Parathyroid adenoma (tissue), 2 donors: ENCODE measurements at regions not wholly inside any gene's neighbourhood (a gene's known extent, or its start where the extent isn't known, plus 50 kb on each side); places are given as distances from the start of the nearest gene placed in this dataset.

Experiments used
- H2AFZ ChIP-seq: fragments of 300-600 bp; sonication (generic); one replicate; pipeline ENCODE4 v1.7.0; 2017; ENCODE audit warnings: antibody characterized with exemption, mild to moderate bottlenecking
- H3K27ac ChIP-seq: fragments of 300-600 bp; sonication (generic); one replicate; pipeline ENCODE4 v1.7.0; 2017
- H3K27me3 ChIP-seq: fragments of 300-600 bp; sonication (generic); one replicate; pipeline ENCODE4 v1.7.0; 2017; ENCODE audit warnings: low read length; ENCODE audit not compliant: control insufficient read depth, insufficient read depth
- H3K36me3 ChIP-seq: fragments of 300-600 bp; sonication (generic); one replicate; pipeline ENCODE4 v1.7.0; 2017; ENCODE audit warnings: low read length; ENCODE audit not compliant: control insufficient read depth, insufficient read depth
- H3K4me1 ChIP-seq: fragments of 300-600 bp; sonication (generic); one replicate; pipeline ENCODE4 v1.7.0; 2017; ENCODE audit warnings: control low read depth
- H3K4me2 ChIP-seq: fragments of 300-600 bp; sonication (generic); one replicate; pipeline ENCODE4 v1.7.0; 2017; ENCODE audit warnings: low read length
- H3K4me3 ChIP-seq: fragments of 300-600 bp; sonication (generic); one replicate; pipeline ENCODE4 v1.7.0; 2017; ENCODE audit warnings: low read depth, low read length
- H3K79me2 ChIP-seq: fragments of 300-600 bp; sonication (generic); one replicate; pipeline ENCODE4 v1.7.0; 2017; ENCODE audit warnings: control low read depth
- H3K9ac ChIP-seq: fragments of 300-600 bp; sonication (generic); one replicate; pipeline ENCODE4 v1.7.0; 2017; ENCODE audit warnings: mild to moderate bottlenecking
- H3K9me3 ChIP-seq: fragments of 300-600 bp; sonication (generic); one replicate; pipeline ENCODE4 v1.7.0; 2017; ENCODE audit warnings: low read length; ENCODE audit not compliant: control insufficient read depth
- TF ChIP-seq, protein P1 (sequence below): fragments of 300-600 bp; sonication (generic); IDR thresholded peaks from one replicate; pipeline ENCODE4 v1.7.0; 2017; ENCODE audit warnings: antibody characterized with exemption, mild to moderate bottlenecking
- donor health status: primary hyperparathyroidism.

DNA sequence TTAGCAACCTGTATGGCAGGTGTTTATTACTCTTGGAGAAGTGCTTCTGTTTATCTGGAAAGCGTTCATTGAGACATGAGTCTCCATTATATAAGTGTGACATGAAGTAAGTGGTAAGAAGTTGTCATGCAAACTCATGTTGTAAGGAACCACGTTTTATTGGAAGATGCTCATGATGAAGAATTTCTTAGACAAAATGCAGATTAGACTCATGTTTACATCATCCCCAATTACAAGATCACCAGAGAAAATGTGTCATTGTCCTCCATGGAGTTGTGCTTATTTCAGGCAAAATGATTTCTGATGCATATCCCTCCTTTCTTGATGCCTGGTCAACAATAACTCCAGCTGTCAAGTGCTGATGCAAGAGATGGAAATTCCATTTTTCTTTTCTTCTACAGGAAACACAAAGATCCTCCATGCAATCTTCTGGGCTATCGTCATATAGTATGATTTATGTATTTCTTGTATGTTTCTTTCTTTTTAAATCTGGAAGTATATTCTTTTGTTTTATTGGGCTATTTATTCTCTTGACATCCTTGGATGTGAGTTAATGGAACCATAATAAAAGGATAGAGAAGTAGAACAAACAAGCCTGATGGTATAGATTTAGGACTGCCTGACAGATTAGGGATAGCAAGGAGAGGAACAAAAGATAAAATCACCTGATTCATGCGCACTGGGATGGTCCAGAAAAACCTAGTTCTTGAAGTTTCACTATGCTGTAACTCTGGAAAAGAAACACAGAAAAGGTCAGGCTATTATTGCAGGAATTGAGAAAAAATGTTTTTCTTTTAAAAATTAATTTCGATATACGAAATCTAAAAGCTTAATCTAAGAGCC lies 50.7 kb upstream of the DIAPH3 start:
- TF ChIP-seq, protein P1, sequence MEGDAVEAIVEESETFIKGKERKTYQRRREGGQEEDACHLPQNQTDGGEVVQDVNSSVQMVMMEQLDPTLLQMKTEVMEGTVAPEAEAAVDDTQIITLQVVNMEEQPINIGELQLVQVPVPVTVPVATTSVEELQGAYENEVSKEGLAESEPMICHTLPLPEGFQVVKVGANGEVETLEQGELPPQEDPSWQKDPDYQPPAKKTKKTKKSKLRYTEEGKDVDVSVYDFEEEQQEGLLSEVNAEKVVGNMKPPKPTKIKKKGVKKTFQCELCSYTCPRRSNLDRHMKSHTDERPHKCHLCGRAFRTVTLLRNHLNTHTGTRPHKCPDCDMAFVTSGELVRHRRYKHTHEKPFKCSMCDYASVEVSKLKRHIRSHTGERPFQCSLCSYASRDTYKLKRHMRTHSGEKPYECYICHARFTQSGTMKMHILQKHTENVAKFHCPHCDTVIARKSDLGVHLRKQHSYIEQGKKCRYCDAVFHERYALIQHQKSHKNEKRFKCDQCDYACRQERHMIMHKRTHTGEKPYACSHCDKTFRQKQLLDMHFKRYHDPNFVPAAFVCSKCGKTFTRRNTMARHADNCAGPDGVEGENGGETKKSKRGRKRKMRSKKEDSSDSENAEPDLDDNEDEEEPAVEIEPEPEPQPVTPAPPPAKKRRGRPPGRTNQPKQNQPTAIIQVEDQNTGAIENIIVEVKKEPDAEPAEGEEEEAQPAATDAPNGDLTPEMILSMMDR: no peak
- no peak overlapping the region for H3K9ac ChIP-seq
- no peak overlapping the region for H2AFZ ChIP-seq
- no peaks in the 10 kb centered on the region for H3K79me2 ChIP-seq
- H3K27me3 ChIP-seq: no peaks in the 10 kb centered on the region
- H3K4me2 ChIP-seq: no peak overlapping the region
- no peak overlapping the region for H3K27ac ChIP-seq
- no peaks in the 10 kb centered on the region for H3K9me3 ChIP-seq
- H3K36me3 ChIP-seq: no peaks in the 10 kb centered on the region
- no peaks in the 10 kb centered on the region for H3K4me1 ChIP-seq
- no peak overlapping the region for H3K4me3 ChIP-seq

DNA sequence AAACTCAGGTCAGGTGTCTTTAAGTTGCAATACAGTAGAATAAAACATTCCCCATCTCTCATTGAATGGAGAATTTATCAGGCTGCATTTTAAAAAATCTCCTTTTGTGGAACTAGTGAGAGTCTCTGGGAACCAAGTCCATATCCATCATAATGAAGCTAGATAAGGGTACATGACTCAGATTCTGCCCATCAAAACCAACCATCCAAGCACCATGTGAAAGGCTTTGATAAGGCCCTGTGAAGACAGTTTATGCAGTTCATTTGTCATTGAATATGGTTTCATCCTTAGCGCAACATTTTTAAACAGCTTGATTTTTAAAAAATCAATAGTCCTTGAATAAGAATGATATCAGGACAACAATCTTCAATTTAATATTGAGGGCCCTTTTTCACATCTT lies 56.3 kb upstream of the DIAPH3 start:
- no peak overlapping the region for H2AFZ ChIP-seq
- no peak overlapping the region for H3K27ac ChIP-seq
- no peaks in the 10 kb centered on the region for H3K9me3 ChIP-seq
- no peak overlapping the region for H3K4me2 ChIP-seq
- no peaks in the 10 kb centered on the region for H3K4me1 ChIP-seq
- TF ChIP-seq, protein P1: no peak
- H3K4me3 ChIP-seq: no peak overlapping the region
- H3K79me2 ChIP-seq: no peaks in the 10 kb centered on the region
- no peak overlapping the region for H3K9ac ChIP-seq
- no peaks in the 10 kb centered on the region for H3K36me3 ChIP-seq
- no peaks in the 10 kb centered on the region for H3K27me3 ChIP-seq

DNA sequence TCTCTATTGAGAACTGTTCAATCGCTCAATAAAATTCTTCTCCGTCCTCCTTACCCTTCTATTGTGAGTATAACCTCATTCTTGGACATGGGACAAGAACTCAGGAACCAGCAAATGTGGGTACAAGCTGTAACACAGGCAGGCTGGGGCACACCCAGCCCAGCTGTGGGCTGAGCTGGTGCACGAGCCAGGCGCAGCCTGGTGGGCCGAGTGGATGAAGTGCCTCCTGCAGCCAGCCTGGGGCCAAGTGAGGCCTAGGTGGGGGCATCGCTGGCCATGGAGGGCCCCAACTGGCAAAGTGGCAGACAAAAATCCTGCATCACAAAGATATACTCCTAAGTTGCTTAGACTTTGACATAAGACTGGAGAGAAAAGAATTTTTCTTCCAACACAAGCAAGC lies 57.9 kb upstream of the DIAPH3 start:
- no peaks in the 10 kb centered on the region for H3K27me3 ChIP-seq
- no peak overlapping the region for H3K4me2 ChIP-seq
- H3K9me3 ChIP-seq: no peaks in the 10 kb centered on the region
- TF ChIP-seq, protein P1: no peak
- no peaks in the 10 kb centered on the region for H3K79me2 ChIP-seq
- no peaks in the 10 kb centered on the region for H3K4me1 ChIP-seq
- H3K27ac ChIP-seq: no peak overlapping the region
- no peak overlapping the region for H3K4me3 ChIP-seq
- no peak overlapping the region for H3K9ac ChIP-seq
- H3K36me3 ChIP-seq: no peaks in the 10 kb centered on the region
- no peak overlapping the region for H2AFZ ChIP-seq

DNA sequence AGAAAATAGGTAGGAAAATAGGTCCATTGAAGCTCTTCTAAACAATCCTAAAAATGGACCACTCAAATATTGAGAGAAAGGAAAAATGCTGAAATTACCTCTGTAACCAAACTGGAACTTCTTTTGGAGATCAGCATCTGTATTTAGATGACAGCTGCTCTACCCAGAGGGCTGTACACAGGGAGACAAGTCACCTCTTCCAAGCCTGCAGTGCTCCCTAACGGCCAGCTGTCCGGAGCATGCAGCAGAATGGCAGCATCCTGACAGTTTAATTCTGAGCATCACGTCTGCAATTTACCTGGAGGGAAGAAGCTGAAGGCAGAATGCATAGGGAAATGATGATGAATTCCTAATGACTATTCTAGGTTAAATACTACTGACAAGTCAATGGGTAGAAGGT lies 62.8 kb upstream of the DIAPH3 start:
- Histone ChIP-seq H3K9me3 (no peaks in the 10 kb centered on the region), H2AFZ (no peak overlapping the region), H3K79me2 (no peaks in the 10 kb centered on the region), H3K27ac (no peak overlapping the region), H3K4me1 (no peaks in the 10 kb centered on the region), H3K36me3 (no peaks in the 10 kb centered on the region), H3K4me3 (no peak overlapping the region), H3K9ac (no peak overlapping the region), H3K4me2 (no peak overlapping the region), H3K27me3 (no peaks in the 10 kb centered on the region)
- TF ChIP-seq, protein P1: peak; percentile 36

DNA sequence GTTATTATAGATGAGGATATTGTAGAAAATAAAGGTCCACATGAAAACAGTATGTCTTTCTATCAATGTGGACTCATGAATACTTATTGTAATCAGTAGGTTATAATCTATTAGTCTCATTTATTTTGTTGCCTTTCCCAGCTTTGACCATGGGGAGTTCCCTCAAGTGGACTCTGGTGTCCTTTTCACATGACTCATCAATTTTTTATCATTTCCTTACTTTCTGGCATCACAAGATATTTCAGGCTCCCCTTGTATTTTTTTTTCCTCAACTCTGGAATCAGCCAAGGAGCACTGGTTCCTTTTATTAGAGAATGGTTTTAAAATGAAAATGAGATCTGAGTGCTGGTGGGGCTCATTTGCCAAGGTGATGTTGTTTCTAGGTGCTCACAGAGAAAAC lies 63.4 kb upstream of the DIAPH3 start:
- H3K4me1 ChIP-seq: no peaks in the 10 kb centered on the region
- no peak overlapping the region for H3K9ac ChIP-seq
- no peak overlapping the region for H3K27ac ChIP-seq
- H3K27me3 ChIP-seq: no peaks in the 10 kb centered on the region
- no peak overlapping the region for H3K4me3 ChIP-seq
- no peak overlapping the region for H2AFZ ChIP-seq
- H3K4me2 ChIP-seq: no peak overlapping the region
- no peaks in the 10 kb centered on the region for H3K36me3 ChIP-seq
- no peaks in the 10 kb centered on the region for H3K79me2 ChIP-seq
- no peaks in the 10 kb centered on the region for H3K9me3 ChIP-seq
- TF ChIP-seq, protein P1: no peak
